ENCODE measurements at regions not wholly inside any gene's neighbourhood (a gene's known extent, or its start where the extent isn't known, plus 50 kb on each side); places are given as distances from the start of the nearest gene placed in this dataset.

DNA sequence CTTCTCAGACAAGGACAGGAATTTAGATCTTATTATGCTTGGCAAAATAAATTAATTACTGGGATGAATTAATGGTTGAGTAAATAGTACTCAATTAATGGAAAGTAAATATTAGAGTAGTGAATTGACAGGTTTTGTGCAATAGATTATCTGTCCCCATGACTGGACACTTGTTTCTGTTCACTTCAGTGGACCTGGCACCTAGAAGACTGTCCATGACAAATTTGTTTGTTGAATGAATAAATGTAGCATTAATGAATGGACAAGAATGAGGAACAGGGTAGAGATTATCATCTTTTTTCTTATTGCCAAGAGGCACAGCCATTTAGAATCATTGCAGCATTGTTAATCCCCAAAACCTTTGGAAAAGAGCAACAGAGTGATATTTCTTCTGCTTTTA is 570.0 kb upstream of the CRIM1 start:
- TF ChIP-seq TAF1 (IDR thresholded peaks at IDR 0.05; ENCODE audit: borderline replicate concordance, low read depth, low read length), result no peak
- TF ChIP-seq POLR2A (IDR thresholded peaks at IDR 0.05; ENCODE audit: low read depth, low read length), result no peak
